ENCODE measurements at regions not wholly inside any gene's neighbourhood (a gene's known extent, or its start where the extent isn't known, plus 50 kb on each side); places are given as distances from the start of the nearest gene placed in this dataset.

GRCh38 chr3:182050932-182051331, 339.2 kb downstream of the SOX2 start:
- TF ChIP-seq, protein P1, sequence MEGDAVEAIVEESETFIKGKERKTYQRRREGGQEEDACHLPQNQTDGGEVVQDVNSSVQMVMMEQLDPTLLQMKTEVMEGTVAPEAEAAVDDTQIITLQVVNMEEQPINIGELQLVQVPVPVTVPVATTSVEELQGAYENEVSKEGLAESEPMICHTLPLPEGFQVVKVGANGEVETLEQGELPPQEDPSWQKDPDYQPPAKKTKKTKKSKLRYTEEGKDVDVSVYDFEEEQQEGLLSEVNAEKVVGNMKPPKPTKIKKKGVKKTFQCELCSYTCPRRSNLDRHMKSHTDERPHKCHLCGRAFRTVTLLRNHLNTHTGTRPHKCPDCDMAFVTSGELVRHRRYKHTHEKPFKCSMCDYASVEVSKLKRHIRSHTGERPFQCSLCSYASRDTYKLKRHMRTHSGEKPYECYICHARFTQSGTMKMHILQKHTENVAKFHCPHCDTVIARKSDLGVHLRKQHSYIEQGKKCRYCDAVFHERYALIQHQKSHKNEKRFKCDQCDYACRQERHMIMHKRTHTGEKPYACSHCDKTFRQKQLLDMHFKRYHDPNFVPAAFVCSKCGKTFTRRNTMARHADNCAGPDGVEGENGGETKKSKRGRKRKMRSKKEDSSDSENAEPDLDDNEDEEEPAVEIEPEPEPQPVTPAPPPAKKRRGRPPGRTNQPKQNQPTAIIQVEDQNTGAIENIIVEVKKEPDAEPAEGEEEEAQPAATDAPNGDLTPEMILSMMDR (conservative IDR thresholded peaks at IDR 0.05; ENCODE audit: low read depth, low read length), result no peak
- TF ChIP-seq EZH2 (IDR thresholded peaks at IDR 0.05; ENCODE audit: borderline replicate concordance, low read depth, low read length, poor library complexity, severe bottlenecking), result no peak
